NCI-H524 treated with DMSO at 0.1 percent for 48 hours (cell line): ENCODE measurements at regions not wholly inside any gene's neighbourhood (a gene's known extent, or its start where the extent isn't known, plus 50 kb on each side); places are given as distances from the start of the nearest gene placed in this dataset.
"Not testable (repeated sequence)": the region's sequence is repeated elsewhere in the genome, so short reads cannot be mapped to it uniquely, and the experiment has no call there.

Source experiments
- DNase-seq: peaks from one replicate; lab custom pipeline; 2025; lab: John Stamatoyannopoulos, UW

GRCh38 chr4:82301390-82301789 lies 72.4 kb downstream of the HNRNPD start:
- not testable (repeated sequence) for DNase-seq

GRCh38 chr4:82293304-82293703 lies 80.5 kb downstream of the HNRNPD start:
- no peak for DNase-seq

- DNase-seq, result no peak
Observed at GRCh38 chr4:82287720-82288119, 86.1 kb downstream of the HNRNPD start.

- DNase-seq, result peak; percentile 78
Observed at GRCh38 chr4:82284858-82285805, 88.7 kb downstream of the HNRNPD start.

- DNase-seq, result no peak
Observed at GRCh38 chr4:82284475-82284857, 89.3 kb downstream of the HNRNPD start.

- DNase-seq, result no peak
Observed at GRCh38 chr4:82282875-82283274, 90.9 kb downstream of the HNRNPD start.

DNA sequence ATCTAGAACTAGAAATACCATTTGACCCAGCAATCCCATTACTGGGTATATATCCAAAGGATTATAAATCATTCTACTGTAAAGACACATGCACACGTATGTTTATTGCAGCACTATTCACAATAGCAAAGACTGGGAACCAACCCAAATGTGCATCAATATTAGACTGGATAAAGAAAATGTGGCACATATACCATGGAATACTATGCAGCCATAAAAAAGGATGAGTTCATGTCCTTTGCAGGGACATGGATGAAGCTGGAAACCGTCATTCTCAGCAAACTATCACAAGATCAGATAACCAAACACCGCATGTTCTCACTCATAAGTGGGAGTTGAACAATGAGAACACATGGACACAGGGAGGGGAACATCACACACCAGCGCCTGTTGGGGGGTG lies 94.2 kb downstream of the HNRNPD start:
- not testable (repeated sequence) for DNase-seq

GRCh38 chr4:82276332-82276640 lies 97.5 kb downstream of the HNRNPD start:
- DNase-seq, result no peak

DNA sequence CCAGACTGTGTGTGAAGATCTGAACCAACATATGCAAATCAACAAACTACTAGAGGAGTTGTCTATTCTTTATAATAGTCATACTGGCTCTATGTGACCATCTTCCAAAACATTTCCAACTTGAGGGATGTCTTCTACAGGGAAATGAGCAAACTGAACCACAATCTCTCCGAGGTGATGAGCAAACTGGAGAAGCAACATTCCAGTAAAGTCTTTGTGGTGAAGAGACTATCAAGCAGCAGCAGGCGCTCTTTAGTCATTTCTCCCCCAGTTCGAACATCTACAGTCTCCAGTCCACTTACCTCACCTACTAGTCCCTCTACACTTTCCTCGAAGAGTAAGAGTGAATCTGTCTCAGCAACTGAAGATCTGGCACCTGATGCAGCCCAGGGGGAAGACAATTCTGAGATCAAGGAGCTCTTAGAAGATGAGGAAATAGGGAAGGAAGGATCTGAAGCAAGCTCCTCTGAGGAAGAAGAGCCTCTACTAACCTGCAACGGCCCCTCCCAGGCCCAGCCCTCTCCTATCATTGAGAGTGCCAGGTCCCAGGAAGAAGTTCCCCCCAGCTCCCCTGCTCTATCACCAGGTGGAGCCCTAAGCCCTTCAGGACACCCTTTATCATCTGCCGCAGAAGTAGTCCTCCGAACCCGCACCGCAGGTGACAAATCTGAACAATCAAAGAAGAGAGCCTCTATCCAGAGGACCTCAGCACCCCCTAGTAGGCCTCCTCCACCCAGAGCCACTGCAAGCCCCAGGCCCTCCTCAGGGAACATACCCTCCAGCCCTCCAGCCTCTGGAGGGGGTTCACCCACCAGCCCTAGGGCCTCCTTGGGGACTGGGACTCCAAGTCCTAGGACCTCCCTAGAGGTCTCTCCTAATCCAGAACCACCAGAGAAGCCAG lies 98.1 kb downstream of the HNRNPD start:
- DNase-seq, result no peak

GRCh38 chr4:82274700-82275099 lies 99.1 kb downstream of the HNRNPD start:
- not testable (repeated sequence) for DNase-seq

DNA sequence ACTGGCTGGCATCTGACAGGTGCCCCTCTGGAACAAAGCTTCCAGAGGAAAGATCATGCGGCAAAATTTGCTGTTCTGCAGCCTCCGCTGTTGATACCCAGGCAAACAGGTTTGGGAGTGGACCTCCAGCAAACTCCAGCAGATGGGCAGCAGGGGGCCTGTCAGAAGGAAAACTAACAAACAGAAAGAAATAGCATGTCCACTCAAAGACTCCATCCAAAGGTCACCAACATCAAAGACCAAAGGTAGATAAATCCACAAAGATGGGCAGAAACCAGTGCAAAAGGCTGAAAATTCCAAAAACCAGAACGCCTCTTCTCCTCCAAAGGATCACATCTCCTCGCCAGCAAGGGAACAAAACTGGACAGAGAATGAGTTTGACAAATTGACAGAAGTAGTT lies 101.3 kb downstream of the HNRNPD start:
- not testable (repeated sequence) for DNase-seq

GRCh38 chr4:82271915-82272480 lies 101.8 kb downstream of the HNRNPD start:
- peak; percentile 23 for DNase-seq

GRCh38 chr4:82268826-82269193 lies 105.0 kb downstream of the HNRNPD start:
- DNase-seq, result no peak

DNA sequence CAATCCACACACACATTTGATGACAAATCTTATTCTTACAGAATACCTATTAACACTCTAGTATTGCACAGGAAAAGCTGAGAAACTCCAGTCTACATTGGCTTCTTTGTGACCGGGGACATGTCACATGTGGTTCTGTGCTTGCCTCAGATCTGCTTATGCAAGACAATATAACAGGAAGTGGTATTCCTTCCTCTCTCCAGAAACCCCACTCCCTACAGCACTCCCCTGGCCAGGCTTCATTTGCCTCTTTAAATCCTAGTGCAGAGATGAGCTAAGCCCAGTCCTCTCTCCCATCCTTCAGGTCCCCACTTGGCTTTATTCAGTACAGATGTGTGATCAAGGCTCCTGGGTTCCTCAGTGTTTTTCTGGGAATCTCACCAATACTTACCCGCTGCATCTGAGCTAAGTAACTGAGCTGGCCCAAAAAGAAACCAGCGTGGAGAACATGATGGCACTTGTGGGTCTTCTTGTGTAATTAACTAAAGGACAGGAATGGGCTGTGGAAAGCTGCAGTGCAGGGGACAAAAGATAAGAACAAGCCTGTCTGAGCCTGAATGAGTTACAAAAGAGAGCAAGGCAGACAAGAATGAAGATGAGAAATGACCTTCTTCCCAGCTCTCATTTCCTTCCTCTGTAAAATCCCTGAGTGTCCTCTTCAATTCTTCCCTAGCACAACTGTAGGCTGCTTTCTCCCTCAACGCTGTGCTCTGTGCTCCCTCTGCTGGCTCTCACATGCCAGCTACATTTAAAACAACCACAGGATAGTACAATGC lies 105.6 kb downstream of the HNRNPD start:
- DNase-seq, result no peak

GRCh38 chr4:82267506-82267905 lies 106.3 kb downstream of the HNRNPD start:
- no peak for DNase-seq

DNA sequence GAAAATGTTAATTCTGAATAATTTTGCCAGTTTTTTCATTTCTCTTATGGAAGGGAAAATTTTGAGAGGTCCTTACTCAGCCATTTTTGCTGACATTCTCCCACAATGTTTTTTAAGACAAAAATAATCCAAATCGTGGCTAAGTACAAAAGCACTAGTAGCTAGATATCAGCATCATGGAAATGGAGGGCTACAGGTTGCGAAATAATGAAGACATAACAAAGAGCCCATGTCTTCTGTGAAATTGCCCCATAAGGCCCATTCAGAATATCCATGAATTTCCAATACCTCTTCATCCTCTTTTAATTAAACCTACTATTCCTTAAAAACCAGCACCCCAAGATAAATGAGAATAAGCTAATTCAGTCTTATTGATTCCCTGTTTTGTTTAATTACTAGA lies 107.4 kb downstream of the HNRNPD start:
- DNase-seq, result no peak

GRCh38 chr4:82261084-82261483 lies 112.7 kb downstream of the HNRNPD start:
- no peak for DNase-seq

- DNase-seq, result no peak
Observed at GRCh38 chr4:82260632-82261031, 113.2 kb downstream of the HNRNPD start.

GRCh38 chr4:82256718-82257117 lies 117.1 kb downstream of the HNRNPD start:
- no peak for DNase-seq

GRCh38 chr4:82255657-82256056 lies 118.1 kb downstream of the HNRNPD start:
- no peak for DNase-seq

- DNase-seq, result no peak
Observed at GRCh38 chr4:82248903-82249632, 124.7 kb downstream of the HNRNPD start.
